ENCODE measurements at regions not wholly inside any gene's neighbourhood (a gene's known extent, or its start where the extent isn't known, plus 50 kb on each side); places are given as distances from the start of the nearest gene placed in this dataset.

DNA sequence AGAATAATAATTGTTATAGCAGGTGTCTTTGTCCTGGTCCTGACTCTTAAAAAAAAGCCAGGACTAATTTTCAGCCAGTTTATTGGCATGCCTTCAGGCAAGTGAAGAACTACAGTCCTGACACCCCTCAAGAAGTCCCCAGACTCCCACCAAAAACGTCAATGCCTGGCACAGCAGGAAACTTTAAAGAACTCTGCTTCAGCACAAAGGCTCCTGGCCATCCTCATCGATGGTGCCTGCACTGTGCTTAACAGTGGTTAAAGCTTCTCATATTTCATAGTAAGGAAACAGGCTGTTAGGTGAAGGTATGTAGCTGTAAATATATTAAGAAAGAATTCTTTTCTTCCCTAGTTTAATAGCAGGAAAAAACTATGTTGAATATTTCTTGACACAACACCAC, 280.1 kb upstream of the PUM3 start:
- no peak for TF ChIP-seq FOXM1 (IDR thresholded peaks at IDR 0.05; ENCODE audit: borderline replicate concordance, low read depth)
- TF ChIP-seq EP300 (IDR thresholded peaks at IDR 0.05; ENCODE audit: borderline replicate concordance): no peak
- no peak for TF ChIP-seq YY1 (IDR thresholded peaks at IDR 0.05; ENCODE audit: low read depth)
